ENCODE measurements at regions not wholly inside any gene's neighbourhood (a gene's known extent, or its start where the extent isn't known, plus 50 kb on each side); places are given as distances from the start of the nearest gene placed in this dataset.

DNA sequence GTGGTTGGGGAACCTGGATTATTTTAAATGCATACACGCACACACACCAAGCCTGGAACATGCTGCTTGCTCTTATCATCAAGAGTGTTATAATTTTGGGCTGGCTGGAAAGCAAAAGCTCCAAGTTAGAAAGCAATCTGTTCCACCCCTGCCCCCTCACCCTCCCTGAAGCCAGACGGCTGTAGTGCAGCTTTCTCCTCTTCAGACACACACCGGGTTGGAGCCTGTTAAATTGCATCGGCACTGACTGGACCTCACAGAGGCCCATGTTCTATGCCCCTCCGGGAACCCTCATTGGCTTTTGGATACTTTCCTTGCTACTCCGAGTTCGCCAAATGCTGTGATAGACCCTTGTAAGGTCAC is 90.6 kb upstream of the KCNJ15 start:
- TF ChIP-seq, protein P1, sequence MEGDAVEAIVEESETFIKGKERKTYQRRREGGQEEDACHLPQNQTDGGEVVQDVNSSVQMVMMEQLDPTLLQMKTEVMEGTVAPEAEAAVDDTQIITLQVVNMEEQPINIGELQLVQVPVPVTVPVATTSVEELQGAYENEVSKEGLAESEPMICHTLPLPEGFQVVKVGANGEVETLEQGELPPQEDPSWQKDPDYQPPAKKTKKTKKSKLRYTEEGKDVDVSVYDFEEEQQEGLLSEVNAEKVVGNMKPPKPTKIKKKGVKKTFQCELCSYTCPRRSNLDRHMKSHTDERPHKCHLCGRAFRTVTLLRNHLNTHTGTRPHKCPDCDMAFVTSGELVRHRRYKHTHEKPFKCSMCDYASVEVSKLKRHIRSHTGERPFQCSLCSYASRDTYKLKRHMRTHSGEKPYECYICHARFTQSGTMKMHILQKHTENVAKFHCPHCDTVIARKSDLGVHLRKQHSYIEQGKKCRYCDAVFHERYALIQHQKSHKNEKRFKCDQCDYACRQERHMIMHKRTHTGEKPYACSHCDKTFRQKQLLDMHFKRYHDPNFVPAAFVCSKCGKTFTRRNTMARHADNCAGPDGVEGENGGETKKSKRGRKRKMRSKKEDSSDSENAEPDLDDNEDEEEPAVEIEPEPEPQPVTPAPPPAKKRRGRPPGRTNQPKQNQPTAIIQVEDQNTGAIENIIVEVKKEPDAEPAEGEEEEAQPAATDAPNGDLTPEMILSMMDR (IDR thresholded peaks at IDR 0.05): no peak
- ATAC-seq (ENCODE audit: low FRiP score): no peak
- DNase-seq (ENCODE audit: low spot score): no peak

DNA sequence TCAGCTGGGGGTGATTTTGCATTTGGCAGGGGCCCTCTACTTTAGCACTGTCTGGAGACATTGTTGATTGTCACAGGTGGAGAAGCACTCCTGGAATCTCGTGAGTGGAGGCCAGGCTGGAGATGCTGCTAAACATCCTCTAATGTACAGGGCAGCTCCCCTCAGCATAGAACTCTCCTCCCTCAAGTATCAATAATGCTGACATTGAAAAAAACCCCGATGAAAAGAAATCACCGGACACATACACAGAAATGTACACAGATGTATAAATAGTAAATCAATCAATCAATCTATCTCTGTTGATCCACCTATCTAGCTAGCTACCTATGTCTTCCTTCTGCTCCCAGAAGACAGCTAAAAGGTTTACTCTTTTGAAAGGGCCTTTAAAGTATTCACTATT is 89.4 kb upstream of the KCNJ15 start:
- ATAC-seq (ENCODE audit: low FRiP score) (no peak), DNase-seq (ENCODE audit: low spot score) (no peak)
- TF ChIP-seq, protein P1 (IDR thresholded peaks at IDR 0.05): no peak

DNA sequence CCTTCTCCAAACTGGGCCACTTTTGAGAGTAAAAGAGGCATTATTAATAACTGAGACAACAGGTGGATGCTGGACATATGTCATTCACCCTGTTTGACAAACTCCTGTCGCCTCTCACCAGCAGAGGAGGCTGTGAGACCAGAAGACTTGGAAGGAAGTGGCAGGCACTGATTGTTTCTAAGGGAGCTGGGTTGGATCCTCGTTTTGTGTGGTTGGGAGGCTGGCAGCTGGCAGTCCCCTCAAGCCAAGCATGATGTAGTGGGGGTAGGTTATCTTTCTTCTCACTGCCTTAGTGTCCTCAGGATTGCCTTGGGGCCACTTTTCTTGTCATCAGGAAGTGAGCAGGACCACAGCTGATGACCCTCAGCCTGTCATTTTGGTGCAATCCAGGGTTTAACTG is 86.5 kb upstream of the KCNJ15 start:
- ATAC-seq (ENCODE audit: low FRiP score): no peak
- TF ChIP-seq, protein P1 (IDR thresholded peaks at IDR 0.05): no peak
- no peak for DNase-seq (ENCODE audit: low spot score)

DNA sequence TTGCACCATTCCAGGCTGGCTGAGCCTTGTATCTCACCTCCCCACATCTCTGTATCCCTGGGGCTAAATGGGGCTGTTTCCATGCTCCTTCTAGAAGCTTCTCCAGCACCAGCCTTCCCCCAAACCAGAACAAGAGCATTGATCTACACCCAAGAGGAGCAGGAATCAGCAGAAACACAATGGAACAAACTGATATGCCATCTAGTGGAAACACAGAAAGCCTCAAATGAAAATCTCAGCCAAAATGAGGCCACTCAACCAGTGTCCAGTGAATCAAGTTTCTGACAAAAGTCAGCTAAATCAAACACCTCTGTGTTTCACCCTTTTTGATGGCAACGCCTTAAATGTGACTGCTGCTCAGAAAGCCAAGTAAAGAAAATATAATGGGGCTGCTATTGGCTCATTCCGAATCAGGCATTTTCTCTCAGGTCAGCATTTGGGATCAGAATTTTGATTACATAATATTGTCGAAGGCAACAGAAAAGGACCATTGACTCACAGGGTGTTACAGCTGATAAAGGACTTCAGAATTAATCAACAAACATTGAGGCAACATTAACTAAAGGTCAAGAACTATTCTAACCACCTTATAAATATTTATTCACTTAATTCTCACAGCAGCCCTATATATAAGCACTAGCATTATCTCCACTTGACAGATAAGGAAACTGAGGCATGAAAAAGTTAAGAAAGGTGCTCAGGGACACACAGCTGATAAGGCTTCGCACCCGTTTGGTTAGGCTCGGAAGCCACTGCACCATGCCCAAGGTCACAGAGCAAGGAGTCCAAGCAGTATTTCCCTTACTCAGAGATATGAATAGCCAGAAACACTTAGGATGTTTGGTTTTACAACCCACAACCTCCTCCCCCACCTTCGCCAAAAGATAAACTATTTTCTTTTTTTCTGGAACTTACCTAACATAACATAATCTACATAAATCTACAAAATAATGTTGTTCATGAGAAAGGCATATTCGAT is 85.8 kb upstream of the KCNJ15 start:
- ATAC-seq (ENCODE audit: low FRiP score): no peak
- no peak for DNase-seq (ENCODE audit: low spot score)
- TF ChIP-seq, protein P1 (IDR thresholded peaks at IDR 0.05): no peak

DNA sequence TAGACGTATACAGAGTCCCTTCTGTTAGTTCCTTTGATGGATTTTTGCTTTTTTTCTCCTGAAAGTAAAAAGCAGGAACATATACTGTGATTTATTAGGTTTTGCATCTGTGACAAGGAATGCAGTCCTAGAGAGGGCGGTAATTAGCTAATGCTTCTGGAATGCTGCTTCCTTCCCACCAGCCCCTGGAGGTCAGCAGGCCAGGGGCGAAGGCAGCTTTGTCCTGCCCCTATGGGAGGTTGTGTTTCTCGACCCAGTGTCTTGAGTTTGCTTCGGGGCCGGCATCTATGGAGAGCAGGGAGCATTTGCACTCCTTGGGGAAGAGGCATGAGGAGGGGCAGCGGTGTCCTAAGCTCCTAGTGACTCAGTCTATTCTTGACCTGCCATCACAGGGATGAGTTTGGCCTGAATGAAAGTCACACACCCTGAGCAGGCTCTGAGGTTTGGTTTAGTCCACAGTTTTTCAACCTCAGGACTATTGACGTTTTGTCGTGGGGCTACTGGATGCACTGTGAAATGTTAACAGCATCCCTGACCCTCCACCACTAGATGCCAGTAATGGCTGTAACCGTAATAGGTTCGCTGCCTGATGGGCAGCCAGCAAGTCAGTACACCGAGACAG is 85.0 kb upstream of the KCNJ15 start:
- TF ChIP-seq, protein P1 (IDR thresholded peaks at IDR 0.05): no peak
- DNase-seq (ENCODE audit: low spot score): no peak
- no peak for ATAC-seq (ENCODE audit: low FRiP score)

DNA sequence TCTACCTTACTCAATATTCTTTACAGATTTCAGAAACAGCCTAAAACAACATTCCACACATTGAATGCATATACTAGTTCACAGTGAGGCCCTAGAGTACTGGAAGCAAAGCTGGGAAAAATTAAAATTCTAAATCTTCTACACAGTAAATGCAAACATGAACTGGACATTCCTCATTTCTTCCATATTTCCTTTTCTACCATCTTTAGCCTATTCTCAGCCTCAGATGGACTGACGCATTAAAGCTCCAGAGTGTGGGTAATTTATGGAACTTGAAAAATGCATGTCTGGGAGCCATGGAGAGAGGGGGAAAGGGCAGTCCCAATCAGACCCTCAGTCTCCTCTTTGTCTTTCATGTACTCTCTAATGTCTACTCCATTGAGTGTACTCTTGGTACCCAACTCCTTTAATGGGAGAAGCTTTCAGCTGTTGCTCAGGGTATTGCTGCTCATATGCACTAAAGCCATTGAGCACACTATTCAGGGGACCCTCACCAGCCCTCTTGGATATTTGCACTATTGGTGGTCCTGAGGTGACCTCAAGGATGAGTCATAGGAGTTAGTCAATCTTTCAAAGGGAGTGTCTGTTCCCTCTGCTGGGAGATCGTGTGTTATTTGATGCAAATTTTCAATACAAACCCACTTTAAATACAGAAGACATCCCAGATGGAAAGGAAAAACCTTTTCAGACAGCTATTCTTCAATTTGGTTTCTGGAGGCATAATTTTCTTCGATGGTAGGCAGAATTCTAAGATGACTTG is 83.3 kb upstream of the KCNJ15 start:
- ATAC-seq (ENCODE audit: low FRiP score) (no peak), DNase-seq (ENCODE audit: low spot score) (no peak)
- TF ChIP-seq, protein P1 (IDR thresholded peaks at IDR 0.05): no peak
